Thyroid gland (tissue), 4 donors: ENCODE measurements at regions not wholly inside any gene's neighbourhood (a gene's known extent, or its start where the extent isn't known, plus 50 kb on each side); places are given as distances from the start of the nearest gene placed in this dataset.

Experiments used
- DNase-seq, 2 donors: peaks; one replicate each; pipeline ENCODE4 v3.0.0-alpha.2; 2019
- H3K27ac ChIP-seq, 3 donors: fragments of 200-600 bp; sonication (generic); 1 replicate in 2 of 3; 2 replicates in 1 of 3; pipeline ENCODE4 v1.5.1; 2016 to 2019; ENCODE audit warnings: mild to moderate bottlenecking in 1 of 3, moderate library complexity in 1 of 3
- H3K27me3 ChIP-seq: fragments of 200-600 bp; sonication (generic); one replicate; pipeline ENCODE4 v1.5.1; 2019
- H3K36me3 ChIP-seq, 2 donors: fragments of 200-600 bp; sonication (generic); one replicate each; pipeline ENCODE4 v1.5.1; 2016 to 2019
- H3K4me1 ChIP-seq, 2 donors: fragments of 200-600 bp; sonication (generic); one replicate each; pipeline ENCODE4 v1.5.1; 2017 to 2019
- H3K4me3 ChIP-seq, 3 donors: fragments of 200-600 bp; sonication (generic); replicated peaks in 1 of 3; 1 replicate in 2 of 3; 2 replicates in 1 of 3; pipeline ENCODE4 v1.5.1; 2016; ENCODE audit warnings: mild to moderate bottlenecking in 1 of 3
- H3K9me3 ChIP-seq: fragments of 200-600 bp; sonication (generic); one replicate; pipeline ENCODE4 v1.5.1; 2017
- CTCF ChIP-seq, 6 experiments: fragments of 200-600 bp in 3 of 6; fragments of 450-650 bp in 3 of 6; sonication (generic) in 3 of 6; IDR thresholded peaks; one replicate each; pipeline ENCODE4 v1.5.1; 2016 to 2019; ENCODE audit warnings: antibody characterized with exemption in 6 of 6, mild to moderate bottlenecking in 2 of 6, inconsistent platforms in 1 of 6, moderate library complexity in 1 of 6
- POLR2A ChIP-seq, 2 donors: fragments of 450-650 bp; IDR thresholded peaks; one replicate each; pipeline ENCODE4 v1.6.1; 2017; ENCODE audit warnings: antibody characterized with exemption in 2 of 2, mild to moderate bottlenecking in 2 of 2, moderate library complexity in 1 of 2
- WGBS, 2 donors: methylation state at CpG; one replicate each; pipeline ENCODE4 v1.1.5; 2017; 5-methylcytosine and 5-hydroxymethylcytosine counted together
- intact Hi-C: fragments of 100-400 bp; cut with DNase I; formaldehyde crosslinking; loops from one replicate; pipeline ENCODE4 v1.15.1; 2023

GRCh38 chr2:83933749-83934148 is 525.3 kb downstream of the SUCLG1 start:
- Histone ChIP-seq H3K27ac (no peak overlapping the region), H3K36me3 (no peaks in the 10 kb centered on the region), H3K4me3 (no peak overlapping the region), H3K4me1 (no peaks in the 10 kb centered on the region), H3K27me3 (no peaks in the 10 kb centered on the region), H3K9me3 (no peaks in the 10 kb centered on the region)
- TF ChIP-seq POLR2A (IDR thresholded peaks at IDR 0.05) = no peak
- no peak for TF ChIP-seq CTCF (IDR thresholded peaks at IDR 0.05)
- no peak for DNase-seq
- intact Hi-C loops = no loop called here
- 40 to 64% methylated on average over 2 of the region's 2 CpGs for WGBS, 2 donors

DNA sequence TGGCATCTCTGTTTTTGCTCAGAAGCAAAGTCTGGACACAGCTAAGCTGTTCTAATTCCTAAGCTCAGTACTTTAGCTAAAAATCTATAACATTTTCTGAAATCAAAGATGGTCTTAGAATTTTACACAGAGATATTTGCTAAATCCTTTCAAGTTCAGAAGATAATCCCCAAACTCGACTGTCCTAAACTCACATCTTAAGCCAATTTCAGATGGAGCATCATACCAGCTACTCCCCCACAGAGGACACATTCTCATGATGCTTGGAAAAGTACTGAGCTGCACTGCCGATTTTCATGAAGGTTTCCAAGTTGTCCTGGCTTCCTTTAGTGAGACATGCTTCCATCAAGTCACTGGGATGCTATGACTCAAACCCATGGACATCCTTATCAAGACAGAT is 535.5 kb downstream of the SUCLG1 start:
- no peaks in the 10 kb centered on the region for H3K27me3 ChIP-seq
- H3K27ac ChIP-seq = no peak overlapping the region
- H3K4me1 ChIP-seq = no peaks in the 10 kb centered on the region
- no peak for TF ChIP-seq CTCF (IDR thresholded peaks at IDR 0.05)
- TF ChIP-seq POLR2A (IDR thresholded peaks at IDR 0.05) = no peak
- H3K4me3 ChIP-seq = no peak overlapping the region
- intact Hi-C loops = no loop called here
- no peaks in the 10 kb centered on the region for H3K9me3 ChIP-seq
- DNase-seq = no peak
- H3K36me3 ChIP-seq = no peaks in the 10 kb centered on the region
- WGBS, 2 donors = 77 to 81% methylated on average over 2 of the region's 2 CpGs

DNA sequence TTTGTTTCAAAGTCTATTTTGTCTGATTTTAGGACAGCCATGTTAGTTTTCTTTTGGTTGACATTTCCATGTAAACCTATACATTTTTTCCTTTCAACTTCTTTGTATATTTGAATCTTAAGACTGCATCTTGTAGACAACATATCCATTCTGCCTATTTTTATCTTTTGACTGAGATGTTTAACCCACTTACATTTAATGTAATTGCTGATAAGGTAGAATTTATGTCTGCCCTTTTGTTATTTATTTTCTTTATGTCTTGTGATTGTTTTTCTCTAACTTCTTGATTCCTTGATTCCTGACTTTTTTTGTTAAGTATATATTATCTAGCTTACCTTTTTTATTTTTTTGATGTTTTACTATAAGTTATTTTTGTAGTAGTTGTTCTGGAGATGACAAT is 542.5 kb downstream of the SUCLG1 start:
- no peaks in the 10 kb centered on the region for H3K36me3 ChIP-seq
- intact Hi-C loops = no loop called here
- DNase-seq = no peak
- no peak overlapping the region for H3K27ac ChIP-seq
- no peak overlapping the region for H3K4me3 ChIP-seq
- H3K9me3 ChIP-seq = no peaks in the 10 kb centered on the region
- no peaks in the 10 kb centered on the region for H3K27me3 ChIP-seq
- H3K4me1 ChIP-seq = no peaks in the 10 kb centered on the region
- TF ChIP-seq POLR2A (IDR thresholded peaks at IDR 0.05) (no peak), CTCF (IDR thresholded peaks at IDR 0.05) (no peak)

GRCh38 chr2:83915381-83915780 is 543.7 kb downstream of the SUCLG1 start:
- Histone ChIP-seq H3K9me3 (no peaks in the 10 kb centered on the region), H3K4me1 (no peaks in the 10 kb centered on the region), H3K4me3 (no peak overlapping the region), H3K36me3 (no peaks in the 10 kb centered on the region), H3K27ac (no peak overlapping the region), H3K27me3 (no peaks in the 10 kb centered on the region)
- no peak for TF ChIP-seq POLR2A (IDR thresholded peaks at IDR 0.05)
- no peak for TF ChIP-seq CTCF (IDR thresholded peaks at IDR 0.05)
- intact Hi-C loops = no loop called here
- no peak for DNase-seq

DNA sequence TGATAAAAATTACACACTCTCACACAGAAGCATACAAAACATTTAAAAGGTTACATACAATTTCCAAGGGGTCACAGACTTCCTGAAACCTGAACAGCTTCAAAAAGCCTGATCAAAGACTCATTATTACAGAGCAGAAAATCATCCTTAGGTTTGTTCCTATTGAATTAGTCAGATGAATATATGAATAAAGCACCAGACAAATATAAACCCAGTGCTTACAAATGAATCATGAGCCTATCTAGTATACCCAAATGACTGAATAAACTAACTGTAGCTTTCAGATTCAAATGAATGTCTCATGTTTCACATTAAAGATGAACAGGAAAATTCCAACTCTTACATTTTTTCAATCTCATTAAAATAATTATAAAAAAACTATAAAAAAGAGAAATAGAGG is 550.3 kb downstream of the SUCLG1 start:
- DNase-seq = no peak
- Histone ChIP-seq H3K4me3 (no peak overlapping the region), H3K4me1 (no peaks in the 10 kb centered on the region), H3K9me3 (no peaks in the 10 kb centered on the region), H3K27me3 (no peaks in the 10 kb centered on the region), H3K27ac (no peak overlapping the region), H3K36me3 (no peaks in the 10 kb centered on the region)
- intact Hi-C loops = no loop called here
- no peak for TF ChIP-seq CTCF (IDR thresholded peaks at IDR 0.05)
- TF ChIP-seq POLR2A (IDR thresholded peaks at IDR 0.05) = no peak
